ENCODE measurements at regions not wholly inside any gene's neighbourhood (a gene's known extent, or its start where the extent isn't known, plus 50 kb on each side); places are given as distances from the start of the nearest gene placed in this dataset.

DNA sequence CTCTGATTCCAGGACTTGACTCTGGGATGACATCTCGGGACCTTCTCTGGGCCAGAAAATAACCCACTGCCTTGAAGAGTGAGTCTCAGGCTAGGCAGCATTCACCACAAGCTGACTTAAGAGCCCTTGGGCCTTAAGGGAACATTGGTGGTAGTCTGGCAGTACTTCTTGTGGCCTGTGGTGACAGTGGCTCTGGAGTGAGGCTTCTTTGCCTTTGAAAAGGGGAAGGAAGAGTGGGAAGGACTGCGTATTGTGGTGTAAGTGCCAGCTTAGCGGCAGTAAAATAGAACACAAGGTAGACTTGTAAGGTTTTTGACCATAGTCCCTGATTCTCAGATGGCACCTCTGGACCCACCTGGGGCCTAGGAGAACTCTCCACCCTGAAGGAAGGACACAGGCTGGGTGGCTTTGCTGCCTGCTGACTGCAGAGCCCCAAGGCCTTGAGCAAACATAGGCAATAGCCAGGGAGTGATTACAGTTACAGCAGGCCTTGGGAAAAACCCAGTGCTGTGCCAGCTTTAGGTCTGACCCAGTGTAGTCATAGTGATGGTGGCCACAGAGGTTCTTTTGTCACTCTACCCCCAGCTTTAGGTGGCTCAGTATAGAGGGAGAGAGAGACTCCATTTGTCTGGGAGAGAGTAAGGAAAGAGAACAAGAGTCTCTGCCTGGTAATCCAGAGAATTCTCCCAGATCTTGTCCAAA is 483.9 kb downstream of the SH2D4B start:
- no peaks in the 10 kb centered on the region for H3K27me3 Mint-ChIP-seq

DNA sequence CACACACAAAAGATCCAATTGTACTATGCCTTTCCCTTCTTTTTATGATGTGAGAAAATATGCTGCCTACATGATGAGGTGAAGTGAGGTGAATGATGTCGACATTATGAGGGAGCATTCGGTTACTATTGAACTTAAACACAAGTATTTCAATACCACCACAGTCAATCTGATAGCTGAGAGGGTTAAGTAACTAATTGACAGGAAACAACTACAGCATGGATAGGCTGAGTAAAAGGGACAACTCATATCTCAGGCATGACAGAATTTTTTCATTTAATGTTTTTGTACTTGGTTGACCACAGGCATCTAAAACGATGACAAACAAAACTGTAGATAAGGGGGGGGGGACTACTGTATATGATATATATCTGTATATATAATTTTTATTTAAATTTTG is 488.9 kb downstream of the SH2D4B start:
- H3K27ac Mint-ChIP-seq = no peak overlapping the region
- H3K4me3 Mint-ChIP-seq = no peak overlapping the region
- no peaks in the 10 kb centered on the region for H3K27me3 Mint-ChIP-seq
- DNase-seq = no peak
- no peaks in the 10 kb centered on the region for H3K9me3 Mint-ChIP-seq
- H3K36me3 Mint-ChIP-seq (ENCODE audit: low read depth) = no peaks in the 10 kb centered on the region
- H3K4me1 Mint-ChIP-seq (ENCODE audit: low read depth) = no peaks in the 10 kb centered on the region

More for the DNA sequence above, 483.9 kb downstream of the SH2D4B start:
- no peaks in the 10 kb centered on the region for H3K36me3 Mint-ChIP-seq (ENCODE audit: low read depth)
- no peak for DNase-seq
- H3K4me1 Mint-ChIP-seq (ENCODE audit: low read depth) = peaks cover 4% of the 10 kb centered on the region
- no peaks in the 10 kb centered on the region for H3K9me3 Mint-ChIP-seq
- H3K27ac Mint-ChIP-seq = no peak overlapping the region
- no peak overlapping the region for H3K4me3 Mint-ChIP-seq

DNA sequence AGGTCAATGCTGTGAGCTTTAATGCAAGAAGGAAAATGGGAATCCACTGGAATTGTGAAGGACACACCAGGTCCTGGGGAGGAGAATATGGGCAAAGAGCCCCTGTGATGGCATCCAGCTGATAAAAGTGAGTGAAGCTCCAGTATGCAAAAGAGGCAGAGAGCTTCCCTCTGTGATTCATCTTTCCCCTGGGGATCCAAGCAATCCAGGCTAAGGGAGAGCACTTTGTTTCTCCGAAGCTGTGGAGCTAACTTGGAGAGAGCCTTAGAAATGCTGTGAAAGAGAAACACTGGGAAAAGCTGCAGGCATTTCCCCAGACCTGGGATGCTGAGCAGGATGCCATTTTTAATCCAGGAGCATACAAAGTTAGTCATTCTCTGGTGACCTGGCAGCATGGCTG is 489.5 kb downstream of the SH2D4B start:
- H3K27ac Mint-ChIP-seq = no peak overlapping the region
- H3K36me3 Mint-ChIP-seq (ENCODE audit: low read depth) = no peaks in the 10 kb centered on the region
- no peaks in the 10 kb centered on the region for H3K27me3 Mint-ChIP-seq
- no peak overlapping the region for H3K4me3 Mint-ChIP-seq
- H3K4me1 Mint-ChIP-seq (ENCODE audit: low read depth) = no peaks in the 10 kb centered on the region
- no peaks in the 10 kb centered on the region for H3K9me3 Mint-ChIP-seq
- no peak for DNase-seq

DNA sequence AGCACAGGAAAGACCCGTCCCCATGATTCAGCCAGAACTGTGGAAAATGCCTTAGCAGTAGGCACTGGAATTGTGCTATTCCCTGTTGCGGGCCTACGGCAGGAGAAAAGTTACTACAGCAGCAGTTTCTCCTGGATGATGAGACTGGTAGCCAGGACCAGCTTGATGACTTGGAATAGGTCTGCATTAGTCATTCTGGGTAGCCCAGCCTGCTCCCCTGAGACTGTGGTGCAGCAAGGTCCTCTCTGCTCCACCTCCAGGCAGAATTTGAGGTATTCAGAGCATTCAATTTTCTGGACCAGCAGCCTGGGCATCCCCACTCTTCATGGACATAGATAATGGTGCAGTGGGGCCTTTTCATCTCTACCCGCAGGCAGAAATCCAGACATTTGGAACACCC is 490.0 kb downstream of the SH2D4B start:
- H3K27me3 Mint-ChIP-seq = no peaks in the 10 kb centered on the region
- no peak for DNase-seq
- no peak overlapping the region for H3K27ac Mint-ChIP-seq
- H3K9me3 Mint-ChIP-seq = no peaks in the 10 kb centered on the region
- H3K4me3 Mint-ChIP-seq = no peak overlapping the region
- no peaks in the 10 kb centered on the region for H3K4me1 Mint-ChIP-seq (ENCODE audit: low read depth)
- H3K36me3 Mint-ChIP-seq (ENCODE audit: low read depth) = no peaks in the 10 kb centered on the region

DNA sequence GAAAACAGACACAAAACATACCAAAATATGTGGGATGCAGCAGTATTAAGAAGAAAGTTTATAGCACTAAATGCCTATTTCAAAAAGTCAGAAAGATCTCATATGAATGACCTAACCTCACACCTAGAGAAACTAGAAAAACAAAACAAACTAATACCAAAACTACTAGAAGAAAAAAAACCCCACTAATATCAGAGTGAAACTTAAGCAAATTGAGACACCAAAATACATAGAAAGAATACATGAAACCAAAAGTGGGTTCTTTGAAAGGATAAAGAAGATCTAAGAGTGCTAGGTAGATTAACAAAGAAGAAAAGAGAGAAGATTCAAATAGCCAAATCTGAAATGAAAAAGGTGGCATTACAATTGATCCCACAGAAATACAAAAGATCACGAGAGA is 494.1 kb downstream of the SH2D4B start:
- no peaks in the 10 kb centered on the region for H3K36me3 Mint-ChIP-seq (ENCODE audit: low read depth)
- no peaks in the 10 kb centered on the region for H3K9me3 Mint-ChIP-seq
- DNase-seq = no peak
- no peaks in the 10 kb centered on the region for H3K27me3 Mint-ChIP-seq
- H3K4me3 Mint-ChIP-seq = no peak overlapping the region
- no peak overlapping the region for H3K27ac Mint-ChIP-seq
- no peaks in the 10 kb centered on the region for H3K4me1 Mint-ChIP-seq (ENCODE audit: low read depth)

DNA sequence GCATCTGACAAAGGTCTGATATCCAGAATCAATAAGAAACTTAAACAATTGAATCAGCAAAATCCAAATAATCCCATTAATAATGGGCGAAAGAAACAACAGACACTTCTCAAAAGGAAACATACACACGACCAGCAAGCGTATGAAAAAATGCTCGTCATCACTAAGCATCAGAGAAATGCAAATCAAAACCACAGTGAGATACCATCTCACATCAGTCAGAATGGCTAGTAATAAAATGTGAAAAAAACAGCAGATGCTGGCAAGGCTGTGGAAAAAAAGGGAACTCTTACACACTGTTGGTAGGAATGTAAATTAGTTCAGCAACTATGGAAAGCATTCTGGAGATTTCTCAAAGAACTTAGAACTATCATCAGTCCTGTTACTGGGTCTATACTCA is 496.7 kb downstream of the SH2D4B start:
- Mint-ChIP-seq H3K4me1 (ENCODE audit: low read depth) (no peaks in the 10 kb centered on the region), H3K4me3 (no peak overlapping the region), H3K9me3 (peaks cover 3% of the 10 kb centered on the region), H3K27ac (no peak overlapping the region), H3K27me3 (no peaks in the 10 kb centered on the region), H3K36me3 (ENCODE audit: low read depth) (no peaks in the 10 kb centered on the region)
- DNase-seq = no peak

DNA sequence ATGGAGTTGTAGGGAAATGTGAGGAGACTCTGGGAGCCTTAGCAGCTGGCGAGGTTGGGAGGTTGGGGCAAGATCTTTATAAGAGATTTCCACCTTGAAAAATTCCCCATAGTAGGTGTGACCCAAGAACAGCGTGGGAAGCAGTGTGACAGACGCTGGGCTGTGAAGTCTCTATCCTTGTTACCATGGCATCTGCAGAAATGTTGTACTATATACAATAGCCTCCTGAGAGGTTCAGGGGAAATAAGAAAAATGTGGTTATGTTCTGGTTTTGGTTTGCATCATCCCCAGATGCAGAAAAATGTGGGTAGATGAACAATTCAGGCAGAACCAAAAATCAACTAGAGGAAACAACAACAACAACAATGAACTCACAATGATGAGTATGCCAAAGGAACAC is 498.6 kb downstream of the SH2D4B start:
- no peak for DNase-seq
- H3K27me3 Mint-ChIP-seq = no peaks in the 10 kb centered on the region
- H3K9me3 Mint-ChIP-seq = peaks cover 3% of the 10 kb centered on the region
- H3K4me1 Mint-ChIP-seq (ENCODE audit: low read depth) = no peaks in the 10 kb centered on the region
- no peak overlapping the region for H3K4me3 Mint-ChIP-seq
- H3K27ac Mint-ChIP-seq = no peak overlapping the region
- H3K36me3 Mint-ChIP-seq (ENCODE audit: low read depth) = no peaks in the 10 kb centered on the region

DNA sequence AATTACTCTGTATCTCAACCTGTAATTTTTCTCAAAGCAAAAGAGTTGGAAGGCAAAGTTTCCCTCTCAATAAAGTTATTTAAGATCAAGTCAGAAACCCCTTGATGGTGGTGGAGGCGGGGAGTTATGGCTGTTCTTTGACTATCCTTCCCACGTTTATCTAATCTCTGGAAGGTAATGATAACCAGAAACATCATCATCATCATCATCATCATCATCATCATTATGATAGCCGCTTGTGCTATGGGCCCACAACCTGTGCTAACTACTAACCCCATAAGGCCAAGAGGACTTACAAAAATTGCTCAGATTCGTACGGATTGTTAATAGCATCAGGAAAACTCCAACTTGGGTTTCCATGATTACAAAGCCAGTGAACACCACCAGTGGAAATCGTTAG is 502.3 kb downstream of the SH2D4B start:
- Mint-ChIP-seq H3K27ac (no peak overlapping the region), H3K36me3 (ENCODE audit: low read depth) (no peaks in the 10 kb centered on the region), H3K4me3 (no peak overlapping the region), H3K27me3 (no peaks in the 10 kb centered on the region), H3K4me1 (ENCODE audit: low read depth) (no peaks in the 10 kb centered on the region), H3K9me3 (peaks cover 3% of the 10 kb centered on the region)
- DNase-seq = no peak

DNA sequence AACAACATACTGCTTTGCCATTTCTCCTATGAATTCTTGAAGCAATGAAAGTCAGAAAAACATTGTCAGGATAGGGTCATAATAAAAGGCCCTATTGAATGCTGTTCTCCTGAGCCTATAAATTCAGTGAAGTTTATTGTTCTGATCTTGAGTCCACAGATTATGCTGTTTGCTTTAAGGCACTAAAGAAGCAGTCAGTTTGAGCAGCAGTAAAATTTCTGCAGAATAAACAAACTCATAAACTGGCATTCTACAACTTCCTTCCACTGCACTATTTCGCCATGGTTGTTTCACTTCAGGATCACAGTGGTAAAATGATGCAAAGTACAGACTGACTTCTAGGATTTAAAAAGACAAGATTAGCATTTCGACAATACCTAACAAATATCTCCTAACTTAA is 503.2 kb downstream of the SH2D4B start:
- Mint-ChIP-seq H3K27ac (no peak overlapping the region), H3K27me3 (no peaks in the 10 kb centered on the region), H3K9me3 (peaks cover 3% of the 10 kb centered on the region), H3K4me1 (ENCODE audit: low read depth) (no peaks in the 10 kb centered on the region), H3K36me3 (ENCODE audit: low read depth) (no peaks in the 10 kb centered on the region), H3K4me3 (no peak overlapping the region)
- DNase-seq = no peak

DNA sequence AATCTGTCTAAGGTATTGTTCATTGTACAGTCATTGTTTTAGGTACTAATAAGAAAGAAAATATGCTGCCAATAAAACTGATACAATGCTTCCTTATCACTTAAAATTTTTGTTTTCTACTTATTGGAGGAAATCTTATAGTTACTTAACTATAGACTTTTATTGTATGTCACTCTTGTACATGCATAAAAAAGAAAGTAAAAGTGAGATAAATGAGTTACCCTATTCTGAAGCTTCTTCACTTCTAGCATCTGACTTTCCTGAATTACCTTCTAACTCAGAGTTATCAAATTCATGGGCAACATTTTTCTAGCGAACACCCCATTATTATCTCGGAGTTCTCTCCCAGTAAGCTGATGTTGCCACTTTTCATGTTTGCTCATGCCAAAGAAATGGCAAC is 504.9 kb downstream of the SH2D4B start:
- H3K36me3 Mint-ChIP-seq (ENCODE audit: low read depth) = no peaks in the 10 kb centered on the region
- H3K4me1 Mint-ChIP-seq (ENCODE audit: low read depth) = no peaks in the 10 kb centered on the region
- no peaks in the 10 kb centered on the region for H3K27me3 Mint-ChIP-seq
- no peak overlapping the region for H3K4me3 Mint-ChIP-seq
- no peaks in the 10 kb centered on the region for H3K9me3 Mint-ChIP-seq
- no peak overlapping the region for H3K27ac Mint-ChIP-seq
- no peak for DNase-seq

DNA sequence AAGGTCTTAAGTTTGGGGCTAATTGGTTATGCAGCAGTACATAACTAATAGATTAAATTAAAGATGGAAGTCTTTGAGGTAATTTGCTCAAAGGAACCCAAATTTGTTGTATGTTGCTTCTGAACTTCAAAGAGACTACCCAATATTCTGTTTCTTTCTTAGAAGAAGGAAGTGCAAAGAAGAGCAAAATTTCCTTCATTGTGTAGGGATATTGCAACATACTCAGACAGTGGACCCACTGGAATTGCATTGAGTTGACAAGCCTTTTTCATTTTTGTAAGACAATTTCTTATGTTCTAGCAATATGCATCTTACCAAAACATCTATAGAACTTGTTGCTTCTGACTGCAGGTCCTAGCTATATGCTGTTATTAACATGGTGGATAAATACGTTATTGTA is 527.8 kb downstream of the SH2D4B start:
- Mint-ChIP-seq H3K27me3 (no peaks in the 10 kb centered on the region), H3K27ac (no peak overlapping the region), H3K9me3 (no peaks in the 10 kb centered on the region), H3K36me3 (ENCODE audit: low read depth) (no peaks in the 10 kb centered on the region), H3K4me3 (no peak overlapping the region), H3K4me1 (ENCODE audit: low read depth) (no peaks in the 10 kb centered on the region)
- DNase-seq = no peak

DNA sequence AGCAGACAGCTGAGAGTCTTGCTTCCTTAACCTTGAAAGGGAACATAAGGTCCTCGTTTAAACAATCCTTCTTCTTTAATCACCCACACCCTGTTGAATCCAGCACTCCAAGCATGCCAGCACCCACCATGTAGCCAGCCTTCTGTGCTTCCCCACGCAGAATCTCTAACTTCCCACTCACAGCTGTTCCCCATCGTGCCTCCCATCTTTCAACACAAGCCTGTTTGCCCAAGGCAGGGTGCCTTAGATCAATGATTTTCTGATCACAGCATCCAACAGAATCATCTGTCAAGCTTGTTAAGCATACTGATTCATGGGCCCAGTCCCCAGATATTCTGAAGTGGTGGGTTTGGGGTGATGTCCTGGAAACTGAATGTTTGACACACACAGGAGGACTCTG is 530.8 kb downstream of the SH2D4B start:
- Mint-ChIP-seq H3K9me3 (no peaks in the 10 kb centered on the region), H3K4me1 (ENCODE audit: low read depth) (no peaks in the 10 kb centered on the region), H3K4me3 (no peak overlapping the region)

DNA sequence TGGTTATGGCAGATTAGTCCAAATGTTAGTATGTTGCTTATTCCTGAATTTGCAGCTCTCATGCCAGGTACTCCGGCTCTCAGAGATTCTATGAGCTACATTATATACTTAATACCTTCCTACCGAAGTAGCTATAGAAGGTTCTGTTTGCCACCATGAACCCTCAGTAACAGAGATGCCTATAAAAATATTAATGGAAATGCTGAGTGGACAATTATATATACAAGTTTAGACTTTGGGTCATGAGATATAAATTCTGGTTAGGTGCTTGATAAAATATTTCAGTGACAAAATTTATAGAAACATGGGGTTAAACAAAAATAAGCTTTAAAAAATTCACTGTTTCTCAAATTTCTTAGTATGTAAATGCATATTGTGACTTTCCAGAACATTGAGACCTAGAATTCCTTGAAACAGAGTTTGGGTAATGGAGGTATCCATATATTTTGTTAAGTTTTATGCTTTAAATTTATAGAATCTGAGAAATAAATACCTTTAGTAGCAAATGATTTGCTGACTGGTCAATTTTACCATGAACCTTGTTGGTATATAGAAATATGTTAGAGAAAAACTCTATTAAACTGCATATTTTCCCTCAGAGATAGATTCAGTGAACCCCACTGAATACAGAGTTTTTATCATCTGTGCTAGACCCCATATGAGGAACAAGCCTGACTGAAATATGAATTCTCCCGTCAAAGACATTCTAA is 533.5 kb downstream of the SH2D4B start:
- no peaks in the 10 kb centered on the region for H3K36me3 Mint-ChIP-seq (ENCODE audit: low read depth)
- H3K4me1 Mint-ChIP-seq (ENCODE audit: low read depth) = no peaks in the 10 kb centered on the region
- no peaks in the 10 kb centered on the region for H3K27me3 Mint-ChIP-seq
- H3K4me3 Mint-ChIP-seq = no peak overlapping the region
- H3K27ac Mint-ChIP-seq = no peak overlapping the region
- DNase-seq = no peak
- no peaks in the 10 kb centered on the region for H3K9me3 Mint-ChIP-seq

More for the DNA sequence above, 530.8 kb downstream of the SH2D4B start:
- Mint-ChIP-seq H3K27ac (no peak overlapping the region), H3K27me3 (no peaks in the 10 kb centered on the region), H3K36me3 (ENCODE audit: low read depth) (no peaks in the 10 kb centered on the region)
- DNase-seq = no peak

DNA sequence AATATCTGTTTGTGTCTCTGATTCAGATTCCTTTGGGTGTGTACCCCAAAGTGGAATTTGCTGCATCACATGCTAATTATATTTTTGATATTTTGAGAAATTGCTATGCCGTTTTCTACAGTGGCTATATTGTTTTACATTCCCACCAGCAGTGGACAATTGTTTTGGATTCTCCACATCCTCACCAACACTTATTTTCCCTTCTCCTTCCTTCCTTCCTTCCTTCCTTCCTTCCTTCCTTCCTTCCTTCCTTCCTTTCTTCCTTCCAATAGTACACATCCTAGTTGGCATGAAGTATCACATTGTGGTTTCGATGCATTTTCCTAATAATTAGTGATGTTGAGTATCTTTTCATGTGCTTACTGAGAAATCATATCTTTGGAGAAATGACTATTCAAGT is 535.5 kb downstream of the SH2D4B start:
- Mint-ChIP-seq H3K27me3 (no peaks in the 10 kb centered on the region), H3K4me3 (no peak overlapping the region), H3K36me3 (ENCODE audit: low read depth) (no peaks in the 10 kb centered on the region), H3K9me3 (no peaks in the 10 kb centered on the region), H3K4me1 (ENCODE audit: low read depth) (no peaks in the 10 kb centered on the region), H3K27ac (no peak overlapping the region)
- no peak for DNase-seq

DNA sequence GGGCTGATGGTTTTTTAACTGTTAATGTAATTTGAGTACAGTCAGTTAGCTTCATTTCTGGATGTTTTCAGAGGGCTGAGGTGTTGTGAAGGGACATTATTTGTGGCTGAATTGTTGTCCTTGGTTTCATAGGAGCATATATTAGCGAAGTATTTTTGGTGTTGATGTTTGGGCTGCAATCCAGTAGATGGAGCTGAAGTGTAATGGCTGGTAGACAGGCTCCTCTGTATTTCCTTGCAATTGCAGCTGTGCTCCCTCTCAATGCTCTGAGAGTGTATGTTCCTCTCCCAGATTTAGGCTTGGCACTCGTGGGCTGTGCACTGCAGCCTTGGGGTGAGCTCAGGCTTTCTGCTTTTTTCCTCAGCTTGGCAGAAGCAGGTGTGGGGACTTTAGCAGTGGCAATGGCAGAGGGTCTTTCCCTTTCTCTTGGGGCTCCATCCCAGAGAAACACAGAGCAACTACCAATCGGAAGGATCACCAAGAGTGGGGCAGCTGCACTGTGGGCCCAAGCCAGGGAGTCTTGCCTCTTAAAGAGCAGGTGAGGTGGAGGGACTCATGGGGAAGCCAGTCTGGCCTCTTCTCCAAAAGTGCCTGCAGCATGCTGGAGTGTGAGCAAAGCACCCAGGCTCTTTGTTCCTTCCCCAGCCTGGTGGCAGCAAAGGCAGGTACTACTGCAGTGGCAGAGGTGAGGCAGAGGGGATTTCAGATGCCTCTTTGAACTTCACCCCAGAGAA is 544.4 kb downstream of the SH2D4B start:
- DNase-seq = no peak
- Mint-ChIP-seq H3K27ac (no peak overlapping the region), H3K36me3 (ENCODE audit: low read depth) (no peaks in the 10 kb centered on the region), H3K9me3 (peaks cover 3% of the 10 kb centered on the region), H3K27me3 (no peaks in the 10 kb centered on the region), H3K4me1 (ENCODE audit: low read depth) (no peaks in the 10 kb centered on the region), H3K4me3 (no peak overlapping the region)
